GM21367 (cell line): ENCODE measurements at regions not wholly inside any gene's neighbourhood (a gene's known extent, or its start where the extent isn't known, plus 50 kb on each side); places are given as distances from the start of the nearest gene placed in this dataset.

Source experiments
- ATAC-seq: cut with Tn5 transposase; IDR thresholded peaks from one replicate; pipeline ENCODE4 v1.9.1; 2021; ENCODE audit not compliant: unreplicated experiment

DNA sequence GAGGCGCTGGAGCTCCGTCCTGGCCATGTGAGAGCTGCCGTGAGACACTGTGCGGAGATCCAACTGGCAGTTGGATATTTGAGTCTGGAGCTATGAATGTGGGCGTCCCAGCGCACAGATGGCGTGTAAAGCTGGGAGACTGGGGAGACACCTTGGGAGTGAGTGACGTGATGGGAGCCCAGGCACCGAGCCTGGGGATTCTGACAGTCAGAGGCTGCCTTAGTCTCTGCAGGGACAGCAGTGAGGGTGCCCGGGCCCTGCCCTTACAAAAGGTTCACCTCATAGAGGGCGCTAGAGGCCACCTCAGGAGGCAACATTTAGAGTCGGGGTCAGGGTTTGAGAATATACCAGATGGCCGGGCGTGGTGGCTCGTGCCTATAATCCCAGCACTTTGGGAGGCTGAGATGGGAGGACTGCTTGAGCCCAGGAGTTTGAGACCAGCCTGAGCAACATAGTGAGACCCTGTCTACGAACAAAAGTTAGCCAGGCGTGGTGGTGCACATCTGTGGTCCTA is 194.1 kb upstream of the GSE1 start:
- ATAC-seq, result no peak

DNA sequence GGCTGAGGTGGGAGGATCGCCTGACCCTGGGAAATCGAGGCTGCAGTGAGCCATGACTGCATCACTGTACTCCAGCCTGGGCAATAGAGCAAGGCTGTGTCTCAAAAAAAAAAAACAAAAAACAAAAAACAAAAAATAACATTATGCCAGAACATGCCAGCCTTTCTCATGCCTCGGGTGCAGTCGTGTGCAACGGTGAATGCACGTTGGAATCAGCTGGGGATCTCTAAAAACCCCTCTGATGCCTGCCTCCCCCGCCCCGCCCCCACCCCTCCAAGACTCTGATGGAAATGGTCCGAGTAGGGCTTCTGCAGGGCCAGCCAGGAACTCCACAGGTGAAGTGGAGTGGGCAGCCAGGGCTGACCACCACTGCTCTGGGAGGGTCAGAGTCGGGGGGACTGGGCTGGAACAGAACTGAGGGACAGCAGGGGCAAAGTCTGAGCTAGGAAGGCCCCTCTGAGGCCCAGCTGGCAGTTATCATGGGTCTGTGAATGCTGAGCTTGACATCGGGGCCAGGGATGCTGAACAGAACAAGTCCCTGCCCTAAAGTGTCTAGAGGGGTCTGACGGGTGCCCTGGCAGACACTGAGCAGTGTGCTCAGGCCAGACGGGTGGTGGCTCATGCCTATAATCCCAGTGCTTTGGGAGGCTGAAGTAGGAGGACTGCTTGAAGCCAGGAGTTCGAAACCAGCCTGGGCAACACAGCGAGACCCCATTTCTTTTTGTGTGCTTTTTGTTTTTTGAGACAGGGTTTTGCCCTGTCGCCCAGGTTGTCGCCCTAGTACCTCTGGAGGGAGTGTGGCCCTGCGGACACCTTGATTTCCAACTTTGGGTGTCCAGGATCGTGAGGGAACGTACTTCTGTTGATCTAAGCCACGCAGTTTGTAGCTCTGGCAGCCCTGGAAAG is 193.4 kb upstream of the GSE1 start:
- ATAC-seq, result no peak

- ATAC-seq, result no peak
Observed at GRCh38 chr16:85420501-85421337, 192.4 kb upstream of the GSE1 start.

DNA sequence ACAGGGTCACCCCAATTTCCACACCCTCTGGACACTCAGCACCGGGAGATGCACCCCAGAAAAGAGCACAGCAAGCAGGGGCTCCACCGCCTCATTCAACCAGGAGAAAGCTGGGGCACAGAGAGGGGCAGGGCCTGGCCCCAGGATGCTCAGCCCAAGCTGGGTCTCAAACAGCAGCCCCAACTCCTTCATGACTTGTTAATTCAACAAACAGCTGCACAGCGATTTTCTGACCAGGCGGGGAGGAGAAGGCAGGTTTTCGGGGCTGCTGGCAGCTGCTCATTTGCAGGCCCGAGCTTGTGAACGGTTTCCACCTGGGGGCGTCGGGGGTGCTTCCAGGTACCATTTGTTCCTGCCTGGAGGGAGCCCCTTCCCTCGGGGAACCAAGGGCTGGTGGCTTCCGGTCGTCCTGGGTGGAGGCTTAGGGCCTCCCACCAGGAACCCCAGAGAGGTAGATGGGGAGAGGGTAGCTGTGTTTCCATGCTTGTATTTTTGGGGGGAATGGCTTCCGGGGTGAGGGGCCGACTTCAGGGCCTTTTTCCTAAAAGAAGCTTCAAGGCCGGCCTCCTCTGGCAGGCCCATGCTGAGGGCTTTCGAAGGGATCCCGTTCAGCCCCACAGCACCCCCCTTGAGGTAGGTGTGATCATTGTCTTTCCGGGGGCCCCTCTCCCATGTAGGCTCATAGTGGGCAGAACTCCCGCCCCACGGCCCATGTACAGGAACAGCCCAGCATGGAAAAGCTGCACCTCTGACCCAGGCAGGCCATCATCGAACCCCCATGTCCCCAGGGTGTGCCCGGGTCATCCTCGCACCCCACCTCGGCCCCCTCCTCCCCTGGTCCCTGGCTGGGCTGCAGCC is 191.6 kb upstream of the GSE1 start:
- ATAC-seq, result no peak

DNA sequence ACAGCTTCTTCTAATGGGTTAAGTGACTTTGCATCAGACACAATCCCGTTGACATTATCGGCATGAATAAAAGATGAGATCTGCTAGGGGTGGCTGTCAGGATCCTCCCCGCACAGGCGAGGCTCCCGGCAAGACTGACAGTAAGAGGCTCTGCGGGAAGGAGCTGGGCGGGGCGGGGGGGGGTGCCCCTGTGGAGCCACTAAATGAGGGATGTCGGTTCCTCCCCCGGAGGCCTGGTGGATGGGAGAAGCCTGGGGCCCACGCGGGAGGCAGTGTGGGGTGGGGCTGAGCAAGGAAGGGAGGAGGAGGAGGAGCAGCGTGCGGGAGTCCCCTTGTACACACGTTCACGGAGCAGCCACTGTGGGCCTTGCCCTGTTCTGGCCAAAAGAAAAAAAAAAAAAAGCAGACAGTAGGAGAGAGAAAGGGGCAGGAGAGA is 190.9 kb upstream of the GSE1 start:
- no peak for ATAC-seq

GRCh38 chr16:85422632-85423550 is 190.2 kb upstream of the GSE1 start:
- ATAC-seq, result no peak

DNA sequence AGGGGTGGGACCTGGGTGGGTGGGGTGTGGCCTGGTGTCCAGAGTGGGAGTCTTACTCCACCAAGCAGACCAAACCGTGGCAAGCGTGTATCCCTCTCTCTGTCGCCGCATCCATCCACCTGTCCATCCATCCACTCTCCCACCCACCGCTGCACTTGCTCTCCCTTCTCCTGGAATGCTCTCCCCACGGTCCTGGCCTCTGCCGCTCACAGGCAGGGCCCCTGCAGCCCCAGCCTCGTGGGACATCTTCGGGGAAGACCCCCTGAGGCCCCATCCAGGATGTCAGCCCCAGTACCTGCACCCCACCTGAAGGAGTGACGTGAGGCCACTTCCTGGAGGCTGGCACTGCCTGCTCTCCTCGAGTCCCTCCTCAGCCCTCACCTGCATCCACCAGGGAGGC is 189.5 kb upstream of the GSE1 start:
- no peak for ATAC-seq

DNA sequence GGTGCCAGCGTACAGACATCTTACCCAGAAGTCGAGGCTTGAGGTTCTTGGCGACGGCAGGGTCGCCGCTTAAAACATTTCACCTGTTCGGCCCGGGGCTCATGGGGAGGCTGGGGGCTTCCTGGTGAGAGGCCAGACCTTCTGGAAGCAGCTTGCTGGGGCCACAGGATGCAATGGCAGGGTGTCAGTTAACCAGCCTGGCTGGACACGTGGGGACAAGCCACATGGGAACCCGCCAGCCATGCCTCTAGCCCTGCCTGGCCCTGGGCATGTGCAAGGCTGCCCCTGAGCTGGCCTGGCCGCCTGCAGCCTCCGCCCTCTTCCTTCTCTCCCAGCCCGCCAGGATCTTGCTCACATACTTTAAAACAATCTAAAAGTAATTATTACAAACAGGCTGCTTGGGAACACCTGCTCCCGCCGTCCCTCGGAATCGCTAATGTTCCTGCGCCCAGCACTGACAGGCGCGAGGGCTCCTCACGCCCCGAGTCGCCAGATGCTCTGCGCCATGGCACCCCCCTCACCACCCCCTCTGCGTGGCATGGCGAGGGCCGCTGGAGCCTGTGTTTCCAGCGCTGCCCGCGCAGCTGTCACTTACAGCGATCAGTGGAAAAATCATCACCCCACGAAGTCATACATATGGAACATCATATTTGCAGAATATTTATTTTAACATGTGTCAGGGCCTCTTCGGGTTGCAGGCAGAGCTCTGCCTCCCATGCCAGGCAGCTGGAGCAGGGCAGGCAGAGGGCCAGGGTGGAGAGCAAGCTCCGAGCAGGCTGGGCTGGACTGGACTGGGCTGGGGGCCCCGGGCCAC is 188.7 kb upstream of the GSE1 start:
- no peak for ATAC-seq

- ATAC-seq, result no peak
Observed at GRCh38 chr16:85425074-85425662, 188.0 kb upstream of the GSE1 start.

DNA sequence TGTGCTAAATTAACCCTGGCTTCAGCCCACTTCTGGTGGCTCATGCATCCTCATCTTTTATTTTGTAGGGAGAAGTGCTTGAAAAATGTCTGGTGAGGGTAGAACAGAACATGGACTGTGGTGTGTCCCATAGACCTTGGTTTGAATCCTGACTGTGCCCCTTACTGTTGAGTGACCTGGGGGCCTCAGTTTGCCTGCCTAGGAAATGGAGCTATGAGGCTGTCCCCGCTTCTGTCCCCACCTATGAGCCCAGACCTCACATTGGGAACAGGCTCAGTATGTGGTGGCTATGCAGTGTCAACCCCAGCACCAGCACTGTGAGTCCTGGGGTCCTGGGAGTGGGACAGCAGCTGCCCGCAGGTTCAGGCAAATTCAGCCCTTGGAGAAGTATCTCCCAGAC is 186.3 kb upstream of the GSE1 start:
- no peak for ATAC-seq

DNA sequence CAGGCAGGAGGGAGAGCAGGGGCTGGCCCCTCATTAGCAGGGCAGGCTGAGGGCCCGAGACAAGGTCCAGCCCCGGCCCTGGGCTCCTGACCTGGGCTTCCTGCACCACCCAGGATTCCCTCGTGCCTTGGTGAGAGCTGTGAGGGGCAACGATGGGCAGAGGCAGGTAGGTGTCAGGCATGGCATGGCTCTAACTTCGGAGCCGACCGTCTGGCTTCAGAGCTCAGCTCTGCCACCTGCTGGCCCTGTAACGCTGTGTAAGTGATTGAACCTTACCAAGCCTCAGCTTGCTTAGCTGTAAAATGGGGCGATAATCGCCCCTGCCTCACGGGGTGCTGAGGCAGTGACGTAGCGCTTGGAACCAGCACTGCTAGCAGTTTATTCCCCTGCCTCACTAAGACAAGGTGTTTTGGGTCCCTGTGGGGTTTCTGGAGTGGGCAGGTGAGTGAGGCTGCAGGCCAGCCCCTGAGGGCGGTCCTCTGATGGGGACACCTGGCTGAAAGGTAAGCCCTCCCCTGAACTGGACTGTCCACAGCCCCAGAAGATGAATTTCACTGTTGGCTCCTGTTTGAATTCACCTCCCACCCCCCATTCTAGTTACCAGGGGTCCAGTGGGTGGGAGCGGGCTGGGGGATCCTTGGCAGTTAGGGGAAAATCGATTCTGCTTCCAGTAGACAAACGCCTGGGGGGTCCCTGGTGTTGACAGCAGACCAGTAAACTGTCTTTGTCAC is 184.8 kb upstream of the GSE1 start:
- ATAC-seq, result no peak

DNA sequence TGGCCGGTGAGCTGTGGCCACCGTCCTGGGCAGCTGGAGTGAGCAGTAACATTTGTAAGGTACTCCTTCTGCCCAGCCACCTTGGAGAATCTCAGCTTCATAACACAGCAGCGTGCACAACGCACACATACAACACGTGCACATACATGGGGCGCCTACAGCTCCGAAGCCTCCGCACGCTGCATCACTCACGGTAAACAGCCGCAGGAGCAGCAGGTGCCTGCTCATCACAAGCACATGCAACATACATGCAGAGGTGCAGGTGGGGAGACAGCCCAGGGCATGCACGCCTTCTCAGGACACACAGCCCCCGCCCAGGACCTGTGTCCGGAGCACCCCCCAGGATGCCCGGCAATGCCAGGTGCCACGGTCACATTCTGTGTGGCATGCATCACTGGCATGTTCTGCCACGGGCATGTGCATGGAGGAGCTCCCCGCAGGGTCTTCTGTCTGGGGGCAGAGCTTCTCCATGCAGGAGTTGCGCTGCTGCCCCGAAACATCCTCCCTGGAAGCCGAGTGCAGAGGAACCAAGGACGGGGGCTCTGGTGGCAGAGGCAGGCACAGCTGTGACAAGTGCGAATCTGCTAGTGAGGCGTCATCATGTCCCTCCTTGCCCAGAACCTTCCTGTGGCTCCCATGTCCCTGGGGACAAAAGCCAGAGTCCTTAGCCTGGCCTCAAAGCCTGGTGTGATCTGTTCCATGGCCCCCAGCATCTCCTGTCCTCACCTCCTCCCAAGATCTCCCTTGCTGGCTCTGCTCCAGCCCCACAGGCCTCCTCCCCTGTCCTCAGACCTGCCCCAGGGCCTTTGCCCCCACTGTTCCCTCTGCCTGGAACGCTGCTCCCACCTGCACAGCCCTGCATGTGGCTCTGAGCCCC is 184.0 kb upstream of the GSE1 start:
- ATAC-seq, result no peak

DNA sequence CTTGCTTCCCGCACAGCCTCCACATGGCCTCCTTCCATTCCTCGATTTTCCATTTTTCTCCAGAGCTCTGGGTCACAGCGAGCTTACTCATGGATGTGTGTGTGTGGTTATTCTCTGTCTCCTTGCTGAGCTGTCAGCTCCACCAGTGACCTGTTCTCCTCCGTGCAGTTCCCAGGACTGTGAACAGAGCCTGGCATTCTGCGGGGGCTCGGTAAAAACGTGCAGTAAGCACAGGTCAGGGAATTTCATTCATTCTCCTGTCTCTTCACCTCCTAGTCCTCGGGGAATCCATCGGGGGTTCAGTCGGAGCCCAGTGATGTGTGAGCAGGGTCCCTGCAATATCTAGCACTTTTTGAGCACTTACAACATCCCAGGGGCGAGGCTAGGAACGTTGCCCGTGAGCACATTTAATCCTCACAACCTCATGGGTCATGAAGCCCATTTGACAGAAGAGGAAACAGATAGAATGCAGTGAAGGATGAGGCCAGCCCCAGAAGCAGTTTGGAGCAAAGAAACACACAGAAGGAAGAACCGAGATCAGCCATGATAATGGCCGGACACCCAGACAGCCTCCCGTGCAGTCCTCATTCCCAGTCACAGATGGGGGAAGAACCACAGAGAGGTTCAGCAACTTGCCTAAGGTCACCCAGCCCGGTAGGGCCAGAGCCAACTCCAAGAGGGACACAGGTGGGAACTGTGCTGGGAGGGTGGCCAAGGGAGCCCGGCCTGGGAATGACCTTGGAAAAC is 183.2 kb upstream of the GSE1 start:
- no peak for ATAC-seq

DNA sequence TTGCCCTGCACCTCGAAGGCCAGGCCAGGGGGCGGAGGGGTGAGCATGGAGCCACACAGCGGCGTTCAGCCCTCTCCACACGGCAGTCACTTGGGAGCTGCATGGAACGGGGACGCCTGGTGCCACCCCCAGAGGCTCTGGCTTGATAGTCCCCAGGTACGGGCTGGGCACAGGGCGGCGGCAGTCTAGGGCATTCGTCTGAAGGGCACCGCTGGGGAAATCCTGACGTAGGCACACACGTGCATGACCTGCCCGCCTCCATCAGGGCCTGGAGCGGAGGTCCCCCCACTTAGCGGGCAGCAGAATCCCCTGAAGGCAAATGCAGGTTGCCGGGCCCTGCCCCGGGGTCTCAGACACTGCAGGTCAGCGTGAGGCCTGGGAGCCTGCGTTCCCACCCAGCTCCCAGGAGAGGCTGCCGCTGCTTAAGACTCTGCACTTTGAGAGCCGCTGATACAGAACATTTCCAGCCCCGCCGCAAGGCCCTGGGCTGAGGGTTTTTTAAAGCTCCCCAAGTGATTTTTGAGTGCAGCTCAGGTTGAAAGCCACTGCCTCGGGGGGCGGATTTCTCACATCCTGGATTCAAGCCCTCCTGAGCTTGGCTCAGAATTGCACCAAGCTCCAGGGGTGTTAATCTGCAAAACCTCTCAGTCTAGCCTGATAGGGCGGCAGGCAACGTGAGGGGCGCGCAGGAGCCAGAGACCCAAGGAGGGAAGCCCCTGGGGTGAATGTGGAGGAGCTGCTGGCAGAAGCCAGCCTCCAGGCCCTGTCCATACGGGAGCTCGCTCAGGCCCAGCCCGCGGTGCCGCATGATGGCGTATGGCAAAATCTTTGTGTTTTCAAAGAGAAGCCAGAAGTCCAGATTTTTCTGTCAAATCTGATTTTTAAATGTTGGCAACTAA is 182.3 kb upstream of the GSE1 start:
- no peak for ATAC-seq

DNA sequence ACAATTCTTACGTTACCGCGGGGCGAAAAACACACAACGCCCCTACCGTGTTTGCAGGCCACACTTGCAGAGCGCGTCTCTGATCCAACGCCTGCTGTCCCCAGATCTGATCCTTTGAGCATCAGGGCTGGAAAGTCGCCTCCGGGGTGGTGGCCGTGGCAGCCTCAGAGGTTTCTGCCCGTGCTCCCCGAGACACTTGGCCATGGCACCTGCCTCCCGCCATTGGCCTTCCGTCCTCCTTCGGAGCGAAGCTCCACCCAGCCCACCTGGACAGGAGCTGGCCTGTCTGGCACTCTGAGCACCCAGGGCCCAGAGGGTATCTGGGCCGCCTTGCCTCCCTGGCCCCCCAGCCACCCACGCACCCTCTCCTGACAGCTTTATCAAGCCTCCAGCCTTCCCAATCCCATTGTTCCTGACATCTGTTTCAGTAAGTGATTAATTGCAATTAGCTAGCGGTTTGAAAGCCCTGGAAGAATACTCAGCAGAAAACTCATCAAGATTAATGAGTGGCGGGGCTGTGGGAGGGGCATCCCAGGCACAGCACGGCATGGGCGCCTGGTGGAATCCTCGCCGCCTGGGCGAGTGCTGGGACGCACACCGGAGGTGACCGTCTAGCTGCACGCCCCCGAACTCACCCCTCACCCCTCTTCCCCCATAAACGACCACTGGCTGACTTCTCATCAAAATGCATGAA is 181.5 kb upstream of the GSE1 start:
- ATAC-seq, result no peak
